ENCODE measurements at regions not wholly inside any gene's neighbourhood (a gene's known extent, or its start where the extent isn't known, plus 50 kb on each side); places are given as distances from the start of the nearest gene placed in this dataset.

- intact Hi-C loops (cut with micrococcal nuclease), result no loop called here
Measured at GRCh38 chr10:44476409-44477045, 91.6 kb upstream of the CXCL12 start.

DNA sequence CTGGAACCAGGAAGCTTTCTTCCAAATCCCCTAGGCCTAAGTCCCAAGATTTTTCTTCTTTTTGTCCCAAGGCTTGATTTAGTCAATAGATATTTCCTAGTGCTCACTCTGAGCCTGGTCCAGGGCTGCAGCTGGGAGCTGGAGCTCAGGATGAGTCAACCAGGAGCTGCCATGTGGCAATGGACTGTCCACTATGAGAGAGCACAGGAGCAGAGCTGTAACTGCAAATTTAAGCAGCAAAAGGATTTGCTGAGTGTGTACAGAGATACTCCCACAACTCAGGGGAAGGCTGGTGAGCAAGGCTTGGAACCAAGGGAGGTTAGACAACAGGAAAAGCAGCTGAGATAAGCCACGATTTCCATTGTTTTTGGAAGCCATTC is 92.1 kb upstream of the CXCL12 start:
- intact Hi-C loops (cut with micrococcal nuclease), result no loop called here

GRCh38 chr10:44478040-44478439 is 93.1 kb upstream of the CXCL12 start:
- intact Hi-C loops (cut with micrococcal nuclease), result no loop called here

GRCh38 chr10:44478876-44479705 is 94.2 kb upstream of the CXCL12 start:
- intact Hi-C loops (cut with micrococcal nuclease), result no loop called here

DNA sequence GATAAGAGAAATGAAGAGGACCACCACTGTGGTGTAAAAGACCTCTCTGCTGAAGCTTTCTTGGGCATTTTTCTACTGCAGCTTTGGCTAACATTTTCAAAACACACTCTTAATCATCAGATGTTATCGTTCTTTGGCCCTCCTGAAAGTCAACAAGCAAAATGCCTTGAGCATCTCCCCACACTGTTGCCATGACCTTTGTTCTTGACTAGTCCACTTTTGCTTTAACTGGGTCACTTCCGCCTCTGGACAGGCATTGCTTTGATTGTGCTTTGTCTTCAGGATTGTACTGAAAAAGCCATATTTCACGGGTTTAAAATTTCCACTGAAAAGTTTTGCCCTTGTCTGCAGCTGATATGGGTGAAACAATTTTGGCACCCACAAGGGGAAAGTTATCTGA is 107.8 kb upstream of the CXCL12 start:
- intact Hi-C loops (cut with micrococcal nuclease), result no loop called here

- intact Hi-C loops (cut with micrococcal nuclease), result no loop called here
Measured at GRCh38 chr10:44498222-44498621, 113.3 kb upstream of the CXCL12 start.

DNA sequence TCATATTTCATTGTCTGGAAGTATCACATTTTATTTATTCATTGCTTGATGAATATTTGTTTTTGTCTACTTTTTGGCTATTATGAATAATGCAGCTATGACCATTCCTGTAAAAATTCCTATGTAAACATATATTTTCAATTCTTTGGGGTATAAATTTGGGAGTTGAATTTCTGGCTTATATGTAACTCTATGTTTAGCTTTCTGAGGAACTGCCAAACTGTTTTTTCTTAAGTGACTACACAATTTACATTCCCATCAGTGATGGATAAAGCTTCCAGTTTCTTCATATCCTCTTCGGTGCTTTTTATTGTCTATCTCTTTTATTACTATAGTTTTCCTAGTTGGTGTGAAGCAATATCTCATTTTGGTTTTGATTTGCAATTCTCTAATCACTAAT is 115.6 kb upstream of the CXCL12 start:
- intact Hi-C loops (cut with micrococcal nuclease), result no loop called here

GRCh38 chr10:44506386-44506785 is 121.5 kb upstream of the CXCL12 start:
- intact Hi-C loops (cut with micrococcal nuclease), result no loop called here

DNA sequence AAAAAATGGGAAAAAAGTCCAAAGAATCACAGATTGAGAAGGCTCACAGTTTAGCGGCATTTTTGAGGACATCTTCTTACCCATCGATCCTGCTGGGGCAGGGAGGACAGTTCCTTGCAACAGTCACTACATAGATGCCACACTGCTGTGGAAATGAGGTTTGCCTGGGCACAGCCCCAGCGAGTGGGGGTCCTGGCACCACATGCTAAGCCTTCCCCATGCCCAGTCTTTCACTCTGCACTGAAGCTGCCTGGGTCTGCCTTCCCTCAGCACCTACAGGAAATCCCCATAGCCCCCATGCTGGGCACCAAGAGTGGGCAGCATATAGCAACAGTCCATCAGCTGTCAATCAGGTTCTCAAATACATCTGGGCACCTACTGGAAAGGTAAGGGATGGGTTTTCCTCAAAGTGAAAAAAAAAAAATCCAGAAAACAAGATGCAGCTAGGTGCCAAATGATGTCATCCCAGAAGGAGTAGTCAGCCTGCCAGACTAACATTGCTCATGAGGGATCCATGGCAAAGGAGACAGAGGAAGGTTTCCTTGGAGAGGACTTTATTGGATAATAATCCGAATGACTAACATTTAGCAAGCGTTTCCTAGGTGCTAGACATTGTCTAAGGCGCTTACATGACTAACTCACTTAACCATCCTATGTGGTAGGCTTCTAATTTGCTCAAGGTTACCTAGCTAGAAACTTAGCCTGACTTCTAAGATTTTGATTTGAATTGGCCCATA is 125.7 kb upstream of the CXCL12 start:
- intact Hi-C loops (cut with micrococcal nuclease), result no loop called here

DNA sequence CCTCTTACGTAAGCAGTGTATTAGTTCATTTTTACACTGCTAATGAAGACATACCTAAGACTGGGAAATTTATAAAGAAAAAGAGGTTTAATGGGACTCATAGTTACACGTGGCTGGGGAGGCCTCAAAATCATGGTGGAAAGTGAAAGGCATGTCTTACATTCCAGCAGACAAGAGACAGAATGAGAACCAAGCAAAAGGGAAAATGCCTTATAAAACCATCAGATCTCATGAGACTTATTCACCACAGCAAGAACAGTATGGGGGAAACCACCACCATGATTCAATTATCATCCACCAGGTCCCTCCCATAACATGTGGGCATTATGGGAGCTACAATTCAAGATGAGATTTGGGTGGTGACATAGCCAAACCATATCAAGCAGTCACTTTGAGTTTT is 126.3 kb upstream of the CXCL12 start:
- intact Hi-C loops (cut with micrococcal nuclease), result no loop called here

DNA sequence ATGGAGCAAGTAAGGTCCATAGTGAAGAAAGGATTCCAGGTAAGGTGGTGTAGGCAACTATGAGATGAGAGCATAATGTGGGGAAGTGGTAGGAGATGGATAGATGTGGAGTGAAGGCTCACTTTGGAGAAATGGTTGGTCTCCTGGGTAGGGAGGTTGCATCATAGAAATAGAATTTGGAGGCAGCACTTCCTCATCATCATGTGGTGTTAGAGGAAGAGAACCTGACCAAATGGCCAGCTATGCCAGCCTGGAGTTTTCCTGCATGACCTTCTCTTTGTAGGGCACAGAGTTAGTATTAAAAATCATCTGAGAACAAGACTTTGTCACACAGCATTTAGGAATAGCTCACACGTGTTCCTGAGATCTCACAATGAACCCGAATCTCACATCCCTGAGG is 126.7 kb upstream of the CXCL12 start:
- intact Hi-C loops (cut with micrococcal nuclease), result no loop called here

- intact Hi-C loops (cut with micrococcal nuclease), result no loop called here
Measured at GRCh38 chr10:44512431-44513022, 127.6 kb upstream of the CXCL12 start.

- intact Hi-C loops (cut with micrococcal nuclease), result no loop called here
Measured at GRCh38 chr10:44513591-44513990, 128.7 kb upstream of the CXCL12 start.

DNA sequence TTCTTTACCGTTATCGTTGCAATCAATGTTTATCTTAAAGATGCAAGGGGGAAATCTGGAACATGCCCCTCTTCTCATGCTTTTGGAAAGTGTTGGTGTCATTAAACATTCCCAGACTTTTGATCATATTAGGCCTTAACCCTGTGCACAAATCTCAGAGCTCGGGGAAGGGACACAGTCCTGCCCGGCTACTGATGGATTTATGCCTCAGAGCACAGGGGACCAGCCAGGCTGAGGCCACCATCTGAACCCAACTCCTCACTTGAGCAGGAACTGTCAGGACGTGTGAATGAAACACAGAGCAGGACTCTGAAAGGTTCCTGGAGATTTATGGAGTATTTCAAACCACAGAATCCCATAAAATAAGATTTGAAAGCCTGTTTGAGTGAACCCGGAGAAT is 132.0 kb upstream of the CXCL12 start:
- intact Hi-C loops (cut with micrococcal nuclease), result no loop called here

- intact Hi-C loops (cut with micrococcal nuclease), result no loop called here
Measured at GRCh38 chr10:44517635-44518034, 132.7 kb upstream of the CXCL12 start.

DNA sequence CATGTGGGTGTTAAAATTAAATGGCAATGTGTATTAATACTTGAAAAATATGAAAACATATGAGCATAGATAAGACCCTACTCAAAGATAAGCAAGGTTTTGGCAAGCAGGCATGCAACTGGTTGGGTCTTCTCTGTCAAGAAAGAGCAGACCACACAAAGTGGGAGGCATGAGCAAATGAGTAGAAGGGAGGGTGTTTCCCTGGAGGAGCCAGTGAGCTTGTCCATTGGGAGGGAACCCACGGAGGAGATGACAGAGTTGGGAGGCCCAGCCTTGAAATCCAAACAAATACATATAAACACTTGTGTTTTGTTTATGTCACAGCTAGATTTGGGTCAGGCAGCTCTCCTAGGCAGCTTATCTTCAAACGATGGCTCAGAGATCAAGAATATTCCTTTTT is 134.5 kb upstream of the CXCL12 start:
- intact Hi-C loops (cut with micrococcal nuclease), result no loop called here

- intact Hi-C loops (cut with micrococcal nuclease), result no loop called here
Measured at GRCh38 chr10:44520651-44521050, 135.8 kb upstream of the CXCL12 start.

DNA sequence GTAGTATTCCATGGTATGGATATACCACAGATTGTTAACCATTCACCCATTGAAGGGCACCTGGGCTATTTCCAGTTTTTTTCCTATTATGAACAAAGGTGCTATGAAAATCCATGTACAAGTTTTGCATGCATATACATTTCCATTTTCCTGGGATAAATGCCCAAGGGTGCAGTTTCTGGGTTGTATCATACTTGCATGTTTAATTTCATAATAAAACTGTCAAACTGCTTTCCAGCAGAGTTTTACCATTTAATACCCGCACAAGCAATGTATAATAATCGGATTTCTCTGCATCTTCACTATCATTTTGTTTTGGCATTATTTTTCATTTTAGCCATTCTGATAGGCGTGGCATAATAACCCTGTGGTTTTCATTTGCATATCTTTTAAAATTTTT is 154.3 kb upstream of the CXCL12 start:
- intact Hi-C loops (cut with micrococcal nuclease), result no loop called here

DNA sequence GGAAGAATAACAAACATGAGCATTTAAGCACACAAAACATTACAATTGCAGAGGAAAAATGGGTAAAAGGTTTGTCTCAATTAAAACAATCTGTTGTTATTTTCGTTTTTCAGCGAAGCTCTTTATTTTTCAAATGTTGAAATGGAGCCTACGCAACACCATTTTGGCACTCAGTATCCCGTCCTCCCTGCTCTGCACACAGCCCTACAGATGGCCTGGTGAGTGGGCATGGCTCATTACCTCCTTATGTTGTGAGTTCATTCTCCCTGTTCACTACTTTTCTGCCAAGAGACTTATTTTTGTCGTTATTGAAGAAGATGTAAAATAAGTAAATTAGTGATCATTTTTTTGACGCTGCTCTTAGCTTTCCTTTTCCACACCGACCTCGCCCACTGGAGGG is 167.8 kb upstream of the CXCL12 start:
- intact Hi-C loops (cut with micrococcal nuclease), result no loop called here

DNA sequence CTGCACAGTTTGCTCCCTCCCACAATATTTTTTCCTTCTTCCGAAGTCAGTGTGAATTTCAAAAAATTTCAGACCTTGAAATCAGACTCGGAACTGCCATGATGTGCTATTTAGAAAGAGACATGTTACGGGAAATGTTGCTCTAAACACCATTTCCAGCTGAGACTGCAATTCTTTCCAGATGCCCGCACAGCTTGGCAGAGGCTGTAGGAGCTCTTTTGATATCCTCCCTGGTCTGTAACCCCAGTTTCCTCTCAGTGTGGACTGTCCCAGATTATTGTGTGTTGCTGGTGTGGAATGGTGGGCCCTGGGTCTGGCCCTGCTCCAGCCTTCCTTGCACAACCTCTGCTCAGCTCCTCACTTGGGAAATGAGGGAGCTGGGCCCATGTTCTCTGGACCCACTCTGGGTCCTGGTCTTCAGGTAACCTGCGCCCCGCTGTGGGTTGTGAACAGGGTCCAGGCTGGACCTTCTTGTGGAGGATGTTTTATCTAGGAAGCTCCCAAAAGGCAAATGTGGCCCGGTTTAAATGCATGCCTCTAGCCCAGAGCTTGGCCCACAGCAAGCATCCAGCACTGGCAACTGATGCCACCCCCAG is 172.8 kb upstream of the CXCL12 start:
- intact Hi-C loops (cut with micrococcal nuclease), result no loop called here

- intact Hi-C loops (cut with micrococcal nuclease), result no loop called here
Measured at GRCh38 chr10:44558521-44558920, 173.6 kb upstream of the CXCL12 start.

GRCh38 chr10:44564361-44564760 is 179.5 kb upstream of the CXCL12 start:
- intact Hi-C loops (cut with micrococcal nuclease), result no loop called here

All from T-helper 2 cell treated with Interferon-gamma antibody and Interleukin-4, amounts not matched to agents 100 ng/mL and 5 ng/mL, for 36 hours (primary cell).